ENCODE measurements at regions not wholly inside any gene's neighbourhood (a gene's known extent, or its start where the extent isn't known, plus 50 kb on each side); places are given as distances from the start of the nearest gene placed in this dataset.

DNA sequence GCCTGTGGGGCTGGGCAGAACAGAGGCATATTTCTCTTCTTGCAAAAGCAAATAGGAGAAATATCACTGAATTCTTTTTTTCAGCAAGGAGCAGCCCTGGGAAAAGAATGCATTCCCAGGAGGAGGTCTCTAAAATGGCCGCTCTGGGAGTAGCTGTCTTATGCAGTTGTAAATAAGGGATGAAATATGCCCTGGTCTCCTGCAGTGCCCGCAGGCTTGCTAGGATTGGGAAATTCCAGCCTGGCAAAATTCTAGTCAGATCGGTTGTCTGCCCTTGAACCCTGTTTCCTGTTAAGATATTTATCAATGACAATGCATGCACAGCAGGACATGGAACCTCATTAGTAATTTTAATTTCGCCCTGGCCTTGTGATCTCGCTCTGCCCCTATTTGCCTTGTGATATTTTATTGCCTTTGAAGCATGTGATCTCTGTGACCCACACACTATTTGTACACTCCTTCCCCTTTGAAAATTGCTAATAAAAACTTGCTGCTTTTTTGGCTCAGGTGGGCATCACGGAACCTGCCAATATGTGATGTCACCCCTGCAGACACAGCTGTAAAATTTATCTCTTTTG lies 1993.2 kb downstream of the PCDH9 start:
- dilution Hi-C loops (cut with MboI; ENCODE audit: extremely low pct_ligation_motif_present, low sequenced_read_pairs) = no loop called here
- no peak overlapping the region for H3K9ac ChIP-seq (replicated peaks; ENCODE audit: extremely low read depth, insufficient read depth, low read length)
- DNase-seq (ENCODE audit: low read depth, low spot score) = no peak
- no peak overlapping the region for H3K4me3 ChIP-seq (replicated peaks in 1 of 3; ENCODE audit: insufficient read depth in 1 of 3, low read depth in 1 of 3, low read length in 3 of 3)
- POLR2A ChIA-PET = no interaction called here
- TF ChIP-seq POLR2AphosphoS5 (IDR thresholded peaks at IDR 0.05; ENCODE audit: insufficient read depth, low read depth, low read length) (no peak), FOS (IDR thresholded peaks at IDR 0.05; ENCODE audit: borderline replicate concordance, insufficient read depth, low read length) (no peak), POLR2A (IDR thresholded peaks at IDR 0.05; ENCODE audit: low read depth, low read length) (no peak), MYC (IDR thresholded peaks at IDR 0.05; ENCODE audit: low read depth, low read length) (no peak), JUN (IDR thresholded peaks at IDR 0.05; ENCODE audit: borderline replicate concordance, insufficient read depth, insufficient read length, low read depth) (no peak), GATA2 (IDR thresholded peaks at IDR 0.05; ENCODE audit: insufficient read depth, insufficient read length, low read depth, low read length) (no peak), EZH2 (IDR thresholded peaks at IDR 0.05; ENCODE audit: borderline replicate concordance, low read depth, low read length, severe bottlenecking) (no peak)
- TF ChIP-seq, protein P1, sequence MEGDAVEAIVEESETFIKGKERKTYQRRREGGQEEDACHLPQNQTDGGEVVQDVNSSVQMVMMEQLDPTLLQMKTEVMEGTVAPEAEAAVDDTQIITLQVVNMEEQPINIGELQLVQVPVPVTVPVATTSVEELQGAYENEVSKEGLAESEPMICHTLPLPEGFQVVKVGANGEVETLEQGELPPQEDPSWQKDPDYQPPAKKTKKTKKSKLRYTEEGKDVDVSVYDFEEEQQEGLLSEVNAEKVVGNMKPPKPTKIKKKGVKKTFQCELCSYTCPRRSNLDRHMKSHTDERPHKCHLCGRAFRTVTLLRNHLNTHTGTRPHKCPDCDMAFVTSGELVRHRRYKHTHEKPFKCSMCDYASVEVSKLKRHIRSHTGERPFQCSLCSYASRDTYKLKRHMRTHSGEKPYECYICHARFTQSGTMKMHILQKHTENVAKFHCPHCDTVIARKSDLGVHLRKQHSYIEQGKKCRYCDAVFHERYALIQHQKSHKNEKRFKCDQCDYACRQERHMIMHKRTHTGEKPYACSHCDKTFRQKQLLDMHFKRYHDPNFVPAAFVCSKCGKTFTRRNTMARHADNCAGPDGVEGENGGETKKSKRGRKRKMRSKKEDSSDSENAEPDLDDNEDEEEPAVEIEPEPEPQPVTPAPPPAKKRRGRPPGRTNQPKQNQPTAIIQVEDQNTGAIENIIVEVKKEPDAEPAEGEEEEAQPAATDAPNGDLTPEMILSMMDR (IDR thresholded peaks at IDR 0.05; ENCODE audit: extremely low read depth in 1 of 2, insufficient read depth in 1 of 2, low read depth in 1 of 2, low read length in 2 of 2) = no peak
- TF ChIP-seq, protein P2, sequence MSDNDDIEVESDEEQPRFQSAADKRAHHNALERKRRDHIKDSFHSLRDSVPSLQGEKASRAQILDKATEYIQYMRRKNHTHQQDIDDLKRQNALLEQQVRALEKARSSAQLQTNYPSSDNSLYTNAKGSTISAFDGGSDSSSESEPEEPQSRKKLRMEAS (IDR thresholded peaks at IDR 0.05; ENCODE audit: insufficient read depth, insufficient read length) = no peak
- no peaks in the 10 kb centered on the region for H3K79me2 ChIP-seq (ENCODE audit: control insufficient read depth, insufficient read depth, low read length)
- H3K9me3 ChIP-seq (replicated peaks; ENCODE audit: control insufficient read depth, insufficient read depth, low read length) = no peaks in the 10 kb centered on the region
- no peak overlapping the region for H2AFZ ChIP-seq (ENCODE audit: low read depth, low read length)
- H3K27me3 ChIP-seq (ENCODE audit: control insufficient read depth in 2 of 2, insufficient read depth in 2 of 2, low read length in 2 of 2) = no peaks in the 10 kb centered on the region
- H3K9me1 ChIP-seq (replicated peaks; ENCODE audit: control insufficient read depth, extremely low read depth, insufficient read depth, low read length) = no peaks in the 10 kb centered on the region
- no peaks in the 10 kb centered on the region for H3K36me3 ChIP-seq (ENCODE audit: control insufficient read depth in 2 of 2, extremely low read depth in 1 of 2, insufficient read depth in 2 of 2, low read length in 2 of 2)
- no peak overlapping the region for H3K4me2 ChIP-seq (ENCODE audit: insufficient read depth, low read length)
- no peaks in the 10 kb centered on the region for H3K4me1 ChIP-seq (ENCODE audit: control insufficient read depth, extremely low read depth, insufficient read depth, low read length)
- CTCF ChIA-PET = no interaction called here
- no TSS peak for BruUV-seq (replicated peaks)
- no peak for FAIRE-seq
- intact Hi-C loops (cut with micrococcal nuclease) = no loop called here
- H4K20me1 ChIP-seq (replicated peaks; ENCODE audit: control insufficient read depth, extremely low read depth, insufficient read depth, low read length) = no peaks in the 10 kb centered on the region
- no peak overlapping the region for H3K27ac ChIP-seq (ENCODE audit: insufficient read depth, low read depth, low read length)

Measured in endothelial cell of umbilical vein (primary cell).